Astrocyte of the spinal cord (primary cell): ENCODE measurements at regions not wholly inside any gene's neighbourhood (a gene's known extent, or its start where the extent isn't known, plus 50 kb on each side); places are given as distances from the start of the nearest gene placed in this dataset.
A peak's percentile ranks its signal among the peaks of the same experiment; 100 is the strongest.

Experiments
- DNase-seq: peaks from one replicate; pipeline ENCODE4 v3.0.0; 2011; ENCODE audit warnings: low read depth, low spot score
- H3K4me3 ChIP-seq: 2 replicates; pipeline ENCODE4 v1.5.1; 2011; ENCODE audit warnings: low read depth, mild to moderate bottlenecking, low read length, moderate library complexity
- CTCF ChIP-seq: IDR thresholded peaks from 2 replicates; pipeline ENCODE4 v1.5.1; 2012; ENCODE audit warnings: low read depth, mild to moderate bottlenecking, low read length, inconsistent platforms
- in situ Hi-C: cut with HindIII; loops from 2 replicates; pipeline ENCODE4 v1.10.0; 2017; ENCODE audit warnings: low sequenced_read_pairs

GRCh38 chr2:7825591-7826312, 856.1 kb upstream of the ID2 start:
- no peak for TF ChIP-seq CTCF
- peak; percentile 97 for DNase-seq
- in situ Hi-C loops, result no loop called here
- no peak overlapping the region for H3K4me3 ChIP-seq

GRCh38 chr2:7826656-7827055, 855.2 kb upstream of the ID2 start:
- no peak overlapping the region for H3K4me3 ChIP-seq
- in situ Hi-C loops, result no loop called here
- no peak for DNase-seq
- no peak for TF ChIP-seq CTCF

- in situ Hi-C loops, result no loop called here
- TF ChIP-seq CTCF, result no peak
- no peak overlapping the region for H3K4me3 ChIP-seq
- DNase-seq, result no peak
Observed at GRCh38 chr2:7829241-7829640, 852.6 kb upstream of the ID2 start.

GRCh38 chr2:7830616-7831015, 851.2 kb upstream of the ID2 start:
- H3K4me3 ChIP-seq, result no peak overlapping the region
- TF ChIP-seq CTCF, result no peak
- in situ Hi-C loops, result no loop called here
- DNase-seq, result no peak

- in situ Hi-C loops, result no loop called here
- DNase-seq, result no peak
- no peak overlapping the region for H3K4me3 ChIP-seq
- TF ChIP-seq CTCF, result no peak
Observed at GRCh38 chr2:7835151-7835550, 846.7 kb upstream of the ID2 start.

- no peak overlapping the region for H3K4me3 ChIP-seq
- in situ Hi-C loops, result no loop called here
- TF ChIP-seq CTCF, result no peak
- DNase-seq, result peak; percentile 22
Observed at GRCh38 chr2:7835693-7836680, 845.9 kb upstream of the ID2 start.
